ENCODE measurements at regions not wholly inside any gene's neighbourhood (a gene's known extent, or its start where the extent isn't known, plus 50 kb on each side); places are given as distances from the start of the nearest gene placed in this dataset.

DNA sequence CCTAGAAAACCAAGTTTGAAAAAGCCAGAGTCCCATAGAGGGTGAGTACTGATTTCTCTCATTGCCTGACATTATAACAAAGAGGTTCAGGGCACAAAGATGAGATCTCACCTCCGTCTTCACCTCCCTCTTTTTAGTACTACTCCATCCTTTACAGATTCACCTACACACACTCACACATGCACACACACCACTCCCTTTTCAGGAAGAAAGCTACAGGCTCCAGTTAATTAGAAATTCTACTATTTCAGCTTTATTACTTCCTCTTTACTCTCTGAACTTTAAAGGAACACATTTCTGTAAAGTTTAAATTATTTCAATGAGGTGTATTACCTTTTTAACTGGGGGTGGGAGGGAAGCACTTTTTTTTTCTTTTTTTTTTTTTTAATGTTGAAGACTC lies 59.6 kb upstream of the PRDX6 start (continued):
- TF ChIP-seq, protein P1, sequence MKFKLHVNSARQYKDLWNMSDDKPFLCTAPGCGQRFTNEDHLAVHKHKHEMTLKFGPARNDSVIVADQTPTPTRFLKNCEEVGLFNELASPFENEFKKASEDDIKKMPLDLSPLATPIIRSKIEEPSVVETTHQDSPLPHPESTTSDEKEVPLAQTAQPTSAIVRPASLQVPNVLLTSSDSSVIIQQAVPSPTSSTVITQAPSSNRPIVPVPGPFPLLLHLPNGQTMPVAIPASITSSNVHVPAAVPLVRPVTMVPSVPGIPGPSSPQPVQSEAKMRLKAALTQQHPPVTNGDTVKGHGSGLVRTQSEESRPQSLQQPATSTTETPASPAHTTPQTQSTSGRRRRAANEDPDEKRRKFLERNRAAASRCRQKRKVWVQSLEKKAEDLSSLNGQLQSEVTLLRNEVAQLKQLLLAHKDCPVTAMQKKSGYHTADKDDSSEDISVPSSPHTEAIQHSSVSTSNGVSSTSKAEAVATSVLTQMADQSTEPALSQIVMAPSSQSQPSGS (IDR thresholded peaks at IDR 0.05; ENCODE audit: low read length), result no peak
- TF ChIP-seq RAD21 (IDR thresholded peaks at IDR 0.05 in 1 of 2, conservative IDR thresholded peaks at IDR 0.05 in 1 of 2; ENCODE audit: low read depth in 2 of 2, low read length in 2 of 2) (no peak), CHD2 (IDR thresholded peaks at IDR 0.05; ENCODE audit: low read length) (no peak), CBX5 (IDR thresholded peaks at IDR 0.05; ENCODE audit: low read depth, low read length) (no peak), SUZ12 (IDR thresholded peaks at IDR 0.05; ENCODE audit: low read length) (no peak)

Data from H1 (cell line).